Vagina (tissue), 2 donors: ENCODE measurements at regions not wholly inside any gene's neighbourhood (a gene's known extent, or its start where the extent isn't known, plus 50 kb on each side); places are given as distances from the start of the nearest gene placed in this dataset.

Source experiments
- POLR2A ChIP-seq, 2 donors: fragments of 450-650 bp; IDR thresholded peaks; one replicate each; pipeline ENCODE4 v1.6.1; 2017; ENCODE audit warnings: antibody characterized with exemption in 2 of 2, mild to moderate bottlenecking in 2 of 2, moderate library complexity in 2 of 2
- TF ChIP-seq, protein P1 (sequence below), 3 experiments: fragments of 450-650 bp in 2 of 3; fragments of 200-600 bp in 1 of 3; sonication (generic) in 1 of 3; IDR thresholded peaks; one replicate each; pipeline ENCODE4 v1.5.1; 2017 to 2019; ENCODE audit warnings: antibody characterized with exemption in 3 of 3, mild to moderate bottlenecking in 2 of 3, moderate library complexity in 2 of 3

DNA sequence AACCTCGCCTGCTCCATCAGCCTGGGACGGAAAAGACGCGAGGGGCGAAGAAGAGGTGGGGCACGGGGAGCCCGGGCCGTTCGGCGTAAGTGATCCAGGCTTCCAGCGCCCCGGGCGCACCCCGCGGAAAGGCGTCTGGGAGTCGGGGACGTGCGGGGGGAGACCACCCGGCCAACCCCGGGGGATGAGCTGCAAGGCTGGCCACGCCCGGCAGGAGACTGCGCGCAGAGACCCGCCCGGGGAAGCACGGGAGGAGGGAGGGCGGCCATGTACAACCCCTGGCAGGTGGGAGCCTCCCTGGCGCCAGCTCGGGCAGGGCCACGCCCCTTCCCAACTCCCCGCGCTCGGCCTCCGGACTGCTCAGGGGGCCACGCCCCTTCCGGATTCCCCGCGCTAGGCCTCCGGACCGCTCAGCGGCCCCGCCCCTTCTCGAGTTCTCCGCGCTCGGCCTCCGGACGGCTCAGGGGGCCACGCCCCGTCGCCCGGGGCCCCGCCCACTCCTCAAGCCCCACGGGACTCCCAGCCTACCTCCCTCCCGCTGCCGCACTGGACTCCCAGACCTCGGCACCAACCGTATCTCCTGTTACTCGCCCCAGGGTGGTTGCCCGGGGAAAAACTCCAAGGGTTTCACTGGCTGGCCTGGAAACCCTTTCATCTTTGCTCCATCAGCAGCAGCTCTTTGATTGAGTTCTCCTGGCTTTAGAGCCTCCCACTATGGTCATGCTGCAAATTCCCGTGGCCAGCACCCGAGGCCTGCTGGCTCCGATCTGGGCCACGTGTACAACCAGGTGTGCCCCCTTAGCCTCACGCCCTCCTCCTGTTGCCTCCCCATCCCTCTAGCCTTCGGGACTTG is 284.4 kb downstream of the ZEB1 start:
- TF ChIP-seq, protein P1, sequence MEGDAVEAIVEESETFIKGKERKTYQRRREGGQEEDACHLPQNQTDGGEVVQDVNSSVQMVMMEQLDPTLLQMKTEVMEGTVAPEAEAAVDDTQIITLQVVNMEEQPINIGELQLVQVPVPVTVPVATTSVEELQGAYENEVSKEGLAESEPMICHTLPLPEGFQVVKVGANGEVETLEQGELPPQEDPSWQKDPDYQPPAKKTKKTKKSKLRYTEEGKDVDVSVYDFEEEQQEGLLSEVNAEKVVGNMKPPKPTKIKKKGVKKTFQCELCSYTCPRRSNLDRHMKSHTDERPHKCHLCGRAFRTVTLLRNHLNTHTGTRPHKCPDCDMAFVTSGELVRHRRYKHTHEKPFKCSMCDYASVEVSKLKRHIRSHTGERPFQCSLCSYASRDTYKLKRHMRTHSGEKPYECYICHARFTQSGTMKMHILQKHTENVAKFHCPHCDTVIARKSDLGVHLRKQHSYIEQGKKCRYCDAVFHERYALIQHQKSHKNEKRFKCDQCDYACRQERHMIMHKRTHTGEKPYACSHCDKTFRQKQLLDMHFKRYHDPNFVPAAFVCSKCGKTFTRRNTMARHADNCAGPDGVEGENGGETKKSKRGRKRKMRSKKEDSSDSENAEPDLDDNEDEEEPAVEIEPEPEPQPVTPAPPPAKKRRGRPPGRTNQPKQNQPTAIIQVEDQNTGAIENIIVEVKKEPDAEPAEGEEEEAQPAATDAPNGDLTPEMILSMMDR (IDR thresholded peaks at IDR 0.05) = peak in 1 of 3 experiments; percentile 16
- peak in 1 of 2 donors; percentile 48 for TF ChIP-seq POLR2A (IDR thresholded peaks at IDR 0.05)
